Astrocyte of the spinal cord (primary cell): ENCODE measurements at regions not wholly inside any gene's neighbourhood (a gene's known extent, or its start where the extent isn't known, plus 50 kb on each side); places are given as distances from the start of the nearest gene placed in this dataset.

ENCODE experiments used
- DNase-seq: peaks from one replicate; pipeline ENCODE4 v3.0.0; 2011; ENCODE audit warnings: low read depth, low spot score
- H3K4me3 ChIP-seq: 2 replicates; pipeline ENCODE4 v1.5.1; 2011; ENCODE audit warnings: low read depth, mild to moderate bottlenecking, low read length, moderate library complexity
- CTCF ChIP-seq: IDR thresholded peaks from 2 replicates; pipeline ENCODE4 v1.5.1; 2012; ENCODE audit warnings: low read depth, mild to moderate bottlenecking, low read length, inconsistent platforms
- in situ Hi-C: cut with HindIII; loops from 2 replicates; pipeline ENCODE4 v1.10.0; 2017; ENCODE audit warnings: low sequenced_read_pairs

- TF ChIP-seq CTCF, result no peak
Observed at GRCh38 chr16:86013867-86014266, 114.9 kb downstream of the IRF8 start.

GRCh38 chr16:86015606-86016005 lies 116.6 kb downstream of the IRF8 start:
- DNase-seq, result no peak
- no peak overlapping the region for H3K4me3 ChIP-seq
- in situ Hi-C loops, result no loop called here
- no peak for TF ChIP-seq CTCF

More at GRCh38 chr16:86013867-86014266, 114.9 kb downstream of the IRF8 start:
- in situ Hi-C loops, result no loop called here
- no peak for DNase-seq
- H3K4me3 ChIP-seq, result no peak overlapping the region

GRCh38 chr16:86016201-86016965 lies 117.4 kb downstream of the IRF8 start:
- DNase-seq, result peak; percentile 49
- H3K4me3 ChIP-seq, result no peak overlapping the region
- in situ Hi-C loops, result no loop called here
- TF ChIP-seq CTCF, result peak; percentile 74

- TF ChIP-seq CTCF, result no peak
- in situ Hi-C loops, result no loop called here
- no peak overlapping the region for H3K4me3 ChIP-seq
- DNase-seq, result no peak
Observed at GRCh38 chr16:86018071-86018470, 119.1 kb downstream of the IRF8 start.

GRCh38 chr16:86018487-86018886 lies 119.5 kb downstream of the IRF8 start:
- no peak overlapping the region for H3K4me3 ChIP-seq
- in situ Hi-C loops, result no loop called here
- no peak for DNase-seq
- no peak for TF ChIP-seq CTCF

- no peak overlapping the region for H3K4me3 ChIP-seq
- in situ Hi-C loops, result no loop called here
- TF ChIP-seq CTCF, result no peak
- DNase-seq, result no peak
Observed at GRCh38 chr16:86018941-86019340, 120.0 kb downstream of the IRF8 start.
